ENCODE measurements at regions not wholly inside any gene's neighbourhood (a gene's known extent, or its start where the extent isn't known, plus 50 kb on each side); places are given as distances from the start of the nearest gene placed in this dataset.

DNA sequence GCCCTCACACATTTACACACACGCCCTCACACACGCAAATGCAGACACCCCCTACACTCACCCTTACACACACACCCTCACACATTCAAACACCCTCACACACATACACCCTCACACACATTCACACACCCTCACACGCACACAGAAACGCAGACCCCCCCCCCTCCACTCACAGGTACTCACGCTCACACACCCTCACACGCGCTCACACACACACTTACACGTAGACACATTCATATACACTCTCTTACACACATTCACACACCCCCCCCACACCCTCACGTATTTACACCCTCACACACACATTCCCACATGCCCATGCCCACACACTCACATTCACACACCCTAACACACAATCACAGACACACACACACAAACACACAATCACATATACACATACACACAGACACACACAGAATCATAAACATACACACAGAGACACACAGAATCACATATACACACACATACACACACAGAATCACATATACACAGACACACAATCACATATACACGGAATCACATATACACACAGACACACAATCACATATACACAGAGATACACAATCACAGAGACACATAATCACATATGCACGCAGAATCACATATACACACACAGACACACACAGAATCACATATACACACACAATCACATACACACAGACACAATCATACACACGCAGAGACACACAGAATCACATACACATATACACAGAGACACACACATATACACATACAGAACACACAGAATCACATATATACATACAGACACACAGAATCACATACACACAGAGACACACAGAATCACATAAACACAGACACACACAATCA is 250.1 kb upstream of the RPL38 start:
- no peak for TF ChIP-seq SIN3A (IDR thresholded peaks at IDR 0.05; ENCODE audit: low read depth)
- no peak for TF ChIP-seq POLR2AphosphoS5 (IDR thresholded peaks at IDR 0.05; ENCODE audit: low read depth, low read length)
- no peak for TF ChIP-seq JUND (IDR thresholded peaks at IDR 0.05)
- TF ChIP-seq, protein P1, sequence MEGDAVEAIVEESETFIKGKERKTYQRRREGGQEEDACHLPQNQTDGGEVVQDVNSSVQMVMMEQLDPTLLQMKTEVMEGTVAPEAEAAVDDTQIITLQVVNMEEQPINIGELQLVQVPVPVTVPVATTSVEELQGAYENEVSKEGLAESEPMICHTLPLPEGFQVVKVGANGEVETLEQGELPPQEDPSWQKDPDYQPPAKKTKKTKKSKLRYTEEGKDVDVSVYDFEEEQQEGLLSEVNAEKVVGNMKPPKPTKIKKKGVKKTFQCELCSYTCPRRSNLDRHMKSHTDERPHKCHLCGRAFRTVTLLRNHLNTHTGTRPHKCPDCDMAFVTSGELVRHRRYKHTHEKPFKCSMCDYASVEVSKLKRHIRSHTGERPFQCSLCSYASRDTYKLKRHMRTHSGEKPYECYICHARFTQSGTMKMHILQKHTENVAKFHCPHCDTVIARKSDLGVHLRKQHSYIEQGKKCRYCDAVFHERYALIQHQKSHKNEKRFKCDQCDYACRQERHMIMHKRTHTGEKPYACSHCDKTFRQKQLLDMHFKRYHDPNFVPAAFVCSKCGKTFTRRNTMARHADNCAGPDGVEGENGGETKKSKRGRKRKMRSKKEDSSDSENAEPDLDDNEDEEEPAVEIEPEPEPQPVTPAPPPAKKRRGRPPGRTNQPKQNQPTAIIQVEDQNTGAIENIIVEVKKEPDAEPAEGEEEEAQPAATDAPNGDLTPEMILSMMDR (IDR thresholded peaks at IDR 0.05 in 2 of 3, conservative IDR thresholded peaks at IDR 0.05 in 1 of 3; ENCODE audit: borderline replicate concordance in 1 of 3, insufficient read depth in 1 of 3, low read depth in 2 of 3, low read length in 2 of 3): no peak
- no peak for TF ChIP-seq EZH2phosphoT487 (IDR thresholded peaks at IDR 0.05; ENCODE audit: borderline replicate concordance)
- TF ChIP-seq POLR2A (IDR thresholded peaks at IDR 0.05; ENCODE audit: borderline replicate concordance, extremely low read depth, insufficient read depth, insufficient read length): no peak

Data from HCT116 (cell line).